ENCODE measurements at regions not wholly inside any gene's neighbourhood (a gene's known extent, or its start where the extent isn't known, plus 50 kb on each side); places are given as distances from the start of the nearest gene placed in this dataset.

DNA sequence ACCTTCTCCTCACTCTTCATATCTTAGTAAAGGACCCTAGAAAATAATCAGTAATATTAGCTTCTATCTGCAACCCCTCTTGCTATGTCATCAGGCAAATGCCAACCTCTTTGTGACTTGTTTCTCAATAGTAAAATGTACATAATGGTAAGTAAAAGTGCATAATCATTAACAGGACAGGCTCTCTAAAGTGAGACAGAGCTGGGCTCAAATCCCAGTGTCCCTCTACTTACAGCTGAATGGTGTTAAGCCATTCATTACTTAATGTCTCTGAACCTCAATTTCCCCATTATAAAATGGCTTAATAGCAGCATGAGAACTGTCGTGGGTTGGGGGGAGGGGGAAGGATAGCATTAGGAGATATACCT lies 62.6 kb upstream of the ATP11B start (continued):
- TF ChIP-seq, protein P1, sequence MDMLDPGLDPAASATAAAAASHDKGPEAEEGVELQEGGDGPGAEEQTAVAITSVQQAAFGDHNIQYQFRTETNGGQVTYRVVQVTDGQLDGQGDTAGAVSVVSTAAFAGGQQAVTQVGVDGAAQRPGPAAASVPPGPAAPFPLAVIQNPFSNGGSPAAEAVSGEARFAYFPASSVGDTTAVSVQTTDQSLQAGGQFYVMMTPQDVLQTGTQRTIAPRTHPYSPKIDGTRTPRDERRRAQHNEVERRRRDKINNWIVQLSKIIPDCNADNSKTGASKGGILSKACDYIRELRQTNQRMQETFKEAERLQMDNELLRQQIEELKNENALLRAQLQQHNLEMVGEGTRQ (IDR thresholded peaks at IDR 0.05; ENCODE audit: borderline replicate concordance, low read depth, low read length), result no peak
- TF ChIP-seq, protein P2, sequence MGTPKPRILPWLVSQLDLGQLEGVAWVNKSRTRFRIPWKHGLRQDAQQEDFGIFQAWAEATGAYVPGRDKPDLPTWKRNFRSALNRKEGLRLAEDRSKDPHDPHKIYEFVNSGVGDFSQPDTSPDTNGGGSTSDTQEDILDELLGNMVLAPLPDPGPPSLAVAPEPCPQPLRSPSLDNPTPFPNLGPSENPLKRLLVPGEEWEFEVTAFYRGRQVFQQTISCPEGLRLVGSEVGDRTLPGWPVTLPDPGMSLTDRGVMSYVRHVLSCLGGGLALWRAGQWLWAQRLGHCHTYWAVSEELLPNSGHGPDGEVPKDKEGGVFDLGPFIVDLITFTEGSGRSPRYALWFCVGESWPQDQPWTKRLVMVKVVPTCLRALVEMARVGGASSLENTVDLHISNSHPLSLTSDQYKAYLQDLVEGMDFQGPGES (IDR thresholded peaks at IDR 0.05; ENCODE audit: low read depth, low read length), result no peak
- no peak for TF ChIP-seq SIN3A (IDR thresholded peaks at IDR 0.05; ENCODE audit: borderline replicate concordance, low read depth, low read length)
- TF ChIP-seq YY1 (IDR thresholded peaks at IDR 0.05; ENCODE audit: low read depth), result no peak
- TF ChIP-seq, protein P3, sequence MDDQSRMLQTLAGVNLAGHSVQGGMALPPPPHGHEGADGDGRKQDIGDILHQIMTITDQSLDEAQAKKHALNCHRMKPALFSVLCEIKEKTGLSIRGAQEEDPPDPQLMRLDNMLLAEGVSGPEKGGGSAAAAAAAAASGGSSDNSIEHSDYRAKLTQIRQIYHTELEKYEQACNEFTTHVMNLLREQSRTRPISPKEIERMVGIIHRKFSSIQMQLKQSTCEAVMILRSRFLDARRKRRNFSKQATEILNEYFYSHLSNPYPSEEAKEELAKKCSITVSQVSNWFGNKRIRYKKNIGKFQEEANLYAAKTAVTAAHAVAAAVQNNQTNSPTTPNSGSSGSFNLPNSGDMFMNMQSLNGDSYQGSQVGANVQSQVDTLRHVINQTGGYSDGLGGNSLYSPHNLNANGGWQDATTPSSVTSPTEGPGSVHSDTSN (IDR thresholded peaks at IDR 0.05), result no peak

DNA sequence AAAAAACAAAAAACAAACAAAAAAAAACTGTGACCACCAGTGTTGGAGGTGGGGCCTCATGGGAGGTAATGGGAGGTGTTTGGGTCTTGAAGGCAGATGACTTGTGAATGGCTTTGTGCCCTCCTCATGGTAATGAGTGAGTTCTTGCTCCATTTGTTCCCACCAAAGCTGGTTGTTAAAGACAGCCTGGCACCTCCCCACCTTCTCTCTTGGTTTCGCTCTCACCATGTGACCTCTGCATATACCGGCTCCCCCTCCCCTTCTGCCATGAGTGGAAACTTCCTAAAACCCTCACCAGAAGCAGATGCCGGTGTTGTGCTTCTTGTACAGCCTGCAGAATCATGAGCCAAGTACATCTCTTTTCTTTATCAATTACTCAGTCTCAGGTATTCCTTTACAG lies 61.5 kb upstream of the ATP11B start:
- no peak overlapping the region for H3K4me2 ChIP-seq
- no peaks in the 10 kb centered on the region for H3K79me2 ChIP-seq (ENCODE audit: insufficient read depth)
- no peaks in the 10 kb centered on the region for H4K20me1 ChIP-seq (ENCODE audit: insufficient read depth)
- no peak overlapping the region for H3K9ac ChIP-seq
- TF ChIP-seq, protein P4, sequence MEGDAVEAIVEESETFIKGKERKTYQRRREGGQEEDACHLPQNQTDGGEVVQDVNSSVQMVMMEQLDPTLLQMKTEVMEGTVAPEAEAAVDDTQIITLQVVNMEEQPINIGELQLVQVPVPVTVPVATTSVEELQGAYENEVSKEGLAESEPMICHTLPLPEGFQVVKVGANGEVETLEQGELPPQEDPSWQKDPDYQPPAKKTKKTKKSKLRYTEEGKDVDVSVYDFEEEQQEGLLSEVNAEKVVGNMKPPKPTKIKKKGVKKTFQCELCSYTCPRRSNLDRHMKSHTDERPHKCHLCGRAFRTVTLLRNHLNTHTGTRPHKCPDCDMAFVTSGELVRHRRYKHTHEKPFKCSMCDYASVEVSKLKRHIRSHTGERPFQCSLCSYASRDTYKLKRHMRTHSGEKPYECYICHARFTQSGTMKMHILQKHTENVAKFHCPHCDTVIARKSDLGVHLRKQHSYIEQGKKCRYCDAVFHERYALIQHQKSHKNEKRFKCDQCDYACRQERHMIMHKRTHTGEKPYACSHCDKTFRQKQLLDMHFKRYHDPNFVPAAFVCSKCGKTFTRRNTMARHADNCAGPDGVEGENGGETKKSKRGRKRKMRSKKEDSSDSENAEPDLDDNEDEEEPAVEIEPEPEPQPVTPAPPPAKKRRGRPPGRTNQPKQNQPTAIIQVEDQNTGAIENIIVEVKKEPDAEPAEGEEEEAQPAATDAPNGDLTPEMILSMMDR (IDR thresholded peaks at IDR 0.05), result no peak
- TF ChIP-seq NRF1 (IDR thresholded peaks at IDR 0.05; ENCODE audit: low read depth, low read length) (no peak), ELF1 (IDR thresholded peaks at IDR 0.05) (no peak), YY1 (IDR thresholded peaks at IDR 0.05; ENCODE audit: low read depth) (no peak), FOSL2 (IDR thresholded peaks at IDR 0.05; ENCODE audit: borderline replicate concordance, low read depth) (no peak), FOXJ3 (CRISPR knock-in tag; IDR thresholded peaks at IDR 0.05) (no peak), EZH2phosphoT487 (IDR thresholded peaks at IDR 0.05; ENCODE audit: borderline replicate concordance, low read depth) (no peak), TEAD4 (IDR thresholded peaks at IDR 0.05; ENCODE audit: borderline replicate concordance, insufficient read depth) (no peak), JUND (IDR thresholded peaks at IDR 0.05) (no peak), EP300 (IDR thresholded peaks at IDR 0.05; ENCODE audit: borderline replicate concordance in 1 of 2, low read depth in 1 of 2, low read length in 1 of 2) (no peak), CHD2 (IDR thresholded peaks at IDR 0.05; ENCODE audit: low read length, partially characterized antibody) (no peak), GABPA (IDR thresholded peaks at IDR 0.05; ENCODE audit: low read depth) (no peak)
- TF ChIP-seq, protein P5, sequence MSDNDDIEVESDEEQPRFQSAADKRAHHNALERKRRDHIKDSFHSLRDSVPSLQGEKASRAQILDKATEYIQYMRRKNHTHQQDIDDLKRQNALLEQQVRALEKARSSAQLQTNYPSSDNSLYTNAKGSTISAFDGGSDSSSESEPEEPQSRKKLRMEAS (IDR thresholded peaks at IDR 0.05; ENCODE audit: low read depth), result no peak
- TF ChIP-seq, protein P6, sequence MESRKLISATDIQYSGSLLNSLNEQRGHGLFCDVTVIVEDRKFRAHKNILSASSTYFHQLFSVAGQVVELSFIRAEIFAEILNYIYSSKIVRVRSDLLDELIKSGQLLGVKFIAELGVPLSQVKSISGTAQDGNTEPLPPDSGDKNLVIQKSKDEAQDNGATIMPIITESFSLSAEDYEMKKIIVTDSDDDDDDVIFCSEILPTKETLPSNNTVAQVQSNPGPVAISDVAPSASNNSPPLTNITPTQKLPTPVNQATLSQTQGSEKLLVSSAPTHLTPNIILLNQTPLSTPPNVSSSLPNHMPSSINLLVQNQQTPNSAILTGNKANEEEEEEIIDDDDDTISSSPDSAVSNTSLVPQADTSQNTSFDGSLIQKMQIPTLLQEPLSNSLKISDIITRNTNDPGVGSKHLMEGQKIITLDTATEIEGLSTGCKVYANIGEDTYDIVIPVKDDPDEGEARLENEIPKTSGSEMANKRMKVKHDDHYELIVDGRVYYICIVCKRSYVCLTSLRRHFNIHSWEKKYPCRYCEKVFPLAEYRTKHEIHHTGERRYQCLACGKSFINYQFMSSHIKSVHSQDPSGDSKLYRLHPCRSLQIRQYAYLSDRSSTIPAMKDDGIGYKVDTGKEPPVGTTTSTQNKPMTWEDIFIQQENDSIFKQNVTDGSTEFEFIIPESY (IDR thresholded peaks at IDR 0.05; ENCODE audit: borderline replicate concordance, low read depth), result no peak
- TF ChIP-seq, protein P1 (IDR thresholded peaks at IDR 0.05; ENCODE audit: borderline replicate concordance, low read depth, low read length), result no peak
- TF ChIP-seq, protein P2 (IDR thresholded peaks at IDR 0.05; ENCODE audit: low read depth, low read length), result no peak
- TF ChIP-seq, protein P7, sequence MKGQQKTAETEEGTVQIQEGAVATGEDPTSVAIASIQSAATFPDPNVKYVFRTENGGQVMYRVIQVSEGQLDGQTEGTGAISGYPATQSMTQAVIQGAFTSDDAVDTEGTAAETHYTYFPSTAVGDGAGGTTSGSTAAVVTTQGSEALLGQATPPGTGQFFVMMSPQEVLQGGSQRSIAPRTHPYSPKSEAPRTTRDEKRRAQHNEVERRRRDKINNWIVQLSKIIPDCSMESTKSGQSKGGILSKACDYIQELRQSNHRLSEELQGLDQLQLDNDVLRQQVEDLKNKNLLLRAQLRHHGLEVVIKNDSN (IDR thresholded peaks at IDR 0.05; ENCODE audit: borderline replicate concordance, low read depth), result no peak
- no peaks in the 10 kb centered on the region for H3K27me3 ChIP-seq (ENCODE audit: insufficient read depth)
- no peak overlapping the region for H3K27ac ChIP-seq (ENCODE audit: low read depth in 2 of 2, low read length in 1 of 2)
- DNase-seq, result no peak
- no peaks in the 10 kb centered on the region for H3K36me3 ChIP-seq (replicated peaks in 1 of 2; ENCODE audit: control insufficient read depth in 1 of 2, insufficient read depth in 2 of 2, low read length in 1 of 2)
- H3K4me3 ChIP-seq (ENCODE audit: low read depth in 2 of 2, low read length in 1 of 2), result no peak overlapping the region
- no peaks in the 10 kb centered on the region for H3F3A ChIP-seq (replicated peaks; ENCODE audit: insufficient read depth)
- 0 out of 4 replicates have a peak, but pooled peaks cover 0 to 3% of the 10 kb centered on the region in 2 experiments for H3K4me1 ChIP-seq (ENCODE audit: control insufficient read depth in 1 of 2, insufficient read depth in 2 of 2, low read depth in 1 of 2, low read length in 1 of 2)
- no peaks in the 10 kb centered on the region for H3K9me3 ChIP-seq
- POLR2A ChIA-PET, result no interaction called here
- H3K9me2 ChIP-seq, result no peaks in the 10 kb centered on the region
- no peak overlapping the region for H2AFZ ChIP-seq (ENCODE audit: low read depth)
- CTCF ChIA-PET, result interaction anchor here (0.6 kb wide), 1 partner anchor 106 kb away, joined by 4 read pairs; no protein-coding TSS in a partner anchor
- 93% methylated on average over 3 of the region's 3 CpGs for WGBS (ENCODE audit: low lambda C conversion rate)

All from SK-N-SH (cell line).